ENCODE measurements at regions not wholly inside any gene's neighbourhood (a gene's known extent, or its start where the extent isn't known, plus 50 kb on each side); places are given as distances from the start of the nearest gene placed in this dataset.

- Histone ChIP-seq H3K4me1 (ENCODE audit: control insufficient read depth, insufficient read depth, low read length, unreplicated experiment) (no peaks in the 10 kb centered on the region), H3K4me3 (ENCODE audit: low read depth, low read length) (no peak overlapping the region), H3K27me3 (ENCODE audit: insufficient read depth, low read length) (no peaks in the 10 kb centered on the region), H3K79me2 (ENCODE audit: control insufficient read depth, insufficient read depth, low read length, unreplicated experiment) (no peaks in the 10 kb centered on the region), H3K27ac (ENCODE audit: low read depth, low read length) (no peak overlapping the region), H2AFZ (ENCODE audit: low read length, unreplicated experiment) (no peak overlapping the region), H3K36me3 (ENCODE audit: insufficient read depth, low read length) (no peaks in the 10 kb centered on the region)
Observed at GRCh38 chr2:108092886-108093285, 106.6 kb downstream of the SLC5A7 start.

GRCh38 chr2:108101481-108101880 is 115.2 kb downstream of the SLC5A7 start:
- Histone ChIP-seq H3K36me3 (ENCODE audit: insufficient read depth, low read length) (no peaks in the 10 kb centered on the region), H3K4me1 (ENCODE audit: control insufficient read depth, insufficient read depth, low read length, unreplicated experiment) (no peaks in the 10 kb centered on the region), H3K27ac (ENCODE audit: low read depth, low read length) (no peak overlapping the region), H3K4me3 (ENCODE audit: low read depth, low read length) (no peak overlapping the region), H3K27me3 (ENCODE audit: insufficient read depth, low read length) (peaks cover 4% of the 10 kb centered on the region; the same call in 1 of the 2 replicates), H2AFZ (ENCODE audit: low read length, unreplicated experiment) (no peak overlapping the region), H3K79me2 (ENCODE audit: control insufficient read depth, insufficient read depth, low read length, unreplicated experiment) (no peaks in the 10 kb centered on the region)

GRCh38 chr2:108106731-108107130 is 120.4 kb downstream of the SLC5A7 start:
- Histone ChIP-seq H2AFZ (ENCODE audit: low read length, unreplicated experiment) (no peak overlapping the region), H3K4me3 (ENCODE audit: low read depth, low read length) (no peak overlapping the region), H3K79me2 (ENCODE audit: control insufficient read depth, insufficient read depth, low read length, unreplicated experiment) (no peaks in the 10 kb centered on the region), H3K36me3 (ENCODE audit: insufficient read depth, low read length) (no peaks in the 10 kb centered on the region), H3K27me3 (ENCODE audit: insufficient read depth, low read length) (no peaks in the 10 kb centered on the region), H3K4me1 (ENCODE audit: control insufficient read depth, insufficient read depth, low read length, unreplicated experiment) (no peaks in the 10 kb centered on the region), H3K27ac (ENCODE audit: low read depth, low read length) (no peak overlapping the region)

- H3K27me3 ChIP-seq (ENCODE audit: insufficient read depth, low read length), result no peaks in the 10 kb centered on the region
- no peaks in the 10 kb centered on the region for H3K4me1 ChIP-seq (ENCODE audit: control insufficient read depth, insufficient read depth, low read length, unreplicated experiment)
- H3K27ac ChIP-seq (ENCODE audit: low read depth, low read length), result no peak overlapping the region
- no peak overlapping the region for H2AFZ ChIP-seq (ENCODE audit: low read length, unreplicated experiment)
- H3K79me2 ChIP-seq (ENCODE audit: control insufficient read depth, insufficient read depth, low read length, unreplicated experiment), result no peaks in the 10 kb centered on the region
- no peaks in the 10 kb centered on the region for H3K36me3 ChIP-seq (ENCODE audit: insufficient read depth, low read length)
- no peak overlapping the region for H3K4me3 ChIP-seq (ENCODE audit: low read depth, low read length)
Observed at GRCh38 chr2:108111936-108112335, 125.6 kb downstream of the SLC5A7 start.

GRCh38 chr2:108115868-108116267 is 123.9 kb upstream of the SULT1C3 start:
- Histone ChIP-seq H3K36me3 (ENCODE audit: insufficient read depth, low read length) (no peaks in the 10 kb centered on the region), H3K4me1 (ENCODE audit: control insufficient read depth, insufficient read depth, low read length, unreplicated experiment) (no peaks in the 10 kb centered on the region), H3K27me3 (ENCODE audit: insufficient read depth, low read length) (peaks cover 3% of the 10 kb centered on the region; the same call in 1 of the 2 replicates), H3K27ac (ENCODE audit: low read depth, low read length) (no peak overlapping the region), H3K79me2 (ENCODE audit: control insufficient read depth, insufficient read depth, low read length, unreplicated experiment) (no peaks in the 10 kb centered on the region), H2AFZ (ENCODE audit: low read length, unreplicated experiment) (no peak overlapping the region), H3K4me3 (ENCODE audit: low read depth, low read length) (no peak overlapping the region)

GRCh38 chr2:108118996-108119395 is 120.8 kb upstream of the SULT1C3 start:
- Histone ChIP-seq H3K79me2 (ENCODE audit: control insufficient read depth, insufficient read depth, low read length, unreplicated experiment) (no peaks in the 10 kb centered on the region), H3K27me3 (ENCODE audit: insufficient read depth, low read length) (peaks cover 3% of the 10 kb centered on the region; the same call in 1 of the 2 replicates), H3K27ac (ENCODE audit: low read depth, low read length) (no peak overlapping the region), H3K4me3 (ENCODE audit: low read depth, low read length) (no peak overlapping the region), H3K4me1 (ENCODE audit: control insufficient read depth, insufficient read depth, low read length, unreplicated experiment) (no peaks in the 10 kb centered on the region), H2AFZ (ENCODE audit: low read length, unreplicated experiment) (no peak overlapping the region), H3K36me3 (ENCODE audit: insufficient read depth, low read length) (no peaks in the 10 kb centered on the region)

GRCh38 chr2:108119492-108119891 is 120.3 kb upstream of the SULT1C3 start:
- Histone ChIP-seq H3K4me1 (ENCODE audit: control insufficient read depth, insufficient read depth, low read length, unreplicated experiment) (no peaks in the 10 kb centered on the region), H3K27me3 (ENCODE audit: insufficient read depth, low read length) (peaks cover 3% of the 10 kb centered on the region; the same call in 1 of the 2 replicates), H2AFZ (ENCODE audit: low read length, unreplicated experiment) (no peak overlapping the region), H3K4me3 (ENCODE audit: low read depth, low read length) (no peak overlapping the region), H3K79me2 (ENCODE audit: control insufficient read depth, insufficient read depth, low read length, unreplicated experiment) (no peaks in the 10 kb centered on the region), H3K36me3 (ENCODE audit: insufficient read depth, low read length) (no peaks in the 10 kb centered on the region), H3K27ac (ENCODE audit: low read depth, low read length) (no peak overlapping the region)

- H2AFZ ChIP-seq (ENCODE audit: low read length, unreplicated experiment), result no peak overlapping the region
- no peaks in the 10 kb centered on the region for H3K79me2 ChIP-seq (ENCODE audit: control insufficient read depth, insufficient read depth, low read length, unreplicated experiment)
- no peaks in the 10 kb centered on the region for H3K36me3 ChIP-seq (ENCODE audit: insufficient read depth, low read length)
- no peak overlapping the region for H3K4me3 ChIP-seq (ENCODE audit: low read depth, low read length)
- no peaks in the 10 kb centered on the region for H3K27me3 ChIP-seq (ENCODE audit: insufficient read depth, low read length)
- H3K4me1 ChIP-seq (ENCODE audit: control insufficient read depth, insufficient read depth, low read length, unreplicated experiment), result no peaks in the 10 kb centered on the region
- H3K27ac ChIP-seq (ENCODE audit: low read depth, low read length), result no peak overlapping the region
Observed at GRCh38 chr2:108124736-108125495, 114.9 kb upstream of the SULT1C3 start.

- no peak overlapping the region for H2AFZ ChIP-seq (ENCODE audit: low read length, unreplicated experiment)
- no peaks in the 10 kb centered on the region for H3K27me3 ChIP-seq (ENCODE audit: insufficient read depth, low read length)
- H3K4me1 ChIP-seq (ENCODE audit: control insufficient read depth, insufficient read depth, low read length, unreplicated experiment), result no peaks in the 10 kb centered on the region
- no peak overlapping the region for H3K27ac ChIP-seq (ENCODE audit: low read depth, low read length)
- no peaks in the 10 kb centered on the region for H3K79me2 ChIP-seq (ENCODE audit: control insufficient read depth, insufficient read depth, low read length, unreplicated experiment)
- H3K36me3 ChIP-seq (ENCODE audit: insufficient read depth, low read length), result no peaks in the 10 kb centered on the region
- H3K4me3 ChIP-seq (ENCODE audit: low read depth, low read length), result no peak overlapping the region
Observed at GRCh38 chr2:108125581-108125980, 114.2 kb upstream of the SULT1C3 start.

GRCh38 chr2:108128249-108128648 is 111.5 kb upstream of the SULT1C3 start:
- H3K27me3 ChIP-seq (ENCODE audit: insufficient read depth, low read length), result no peaks in the 10 kb centered on the region
- no peaks in the 10 kb centered on the region for H3K4me1 ChIP-seq (ENCODE audit: control insufficient read depth, insufficient read depth, low read length, unreplicated experiment)
- no peaks in the 10 kb centered on the region for H3K79me2 ChIP-seq (ENCODE audit: control insufficient read depth, insufficient read depth, low read length, unreplicated experiment)
- H3K27ac ChIP-seq (ENCODE audit: low read depth, low read length), result no peak overlapping the region
- H3K36me3 ChIP-seq (ENCODE audit: insufficient read depth, low read length), result no peaks in the 10 kb centered on the region
- no peak overlapping the region for H2AFZ ChIP-seq (ENCODE audit: low read length, unreplicated experiment)
- no peak overlapping the region for H3K4me3 ChIP-seq (ENCODE audit: low read depth, low read length)

GRCh38 chr2:108129636-108130035 is 110.1 kb upstream of the SULT1C3 start:
- Histone ChIP-seq H3K27me3 (ENCODE audit: insufficient read depth, low read length) (no peaks in the 10 kb centered on the region), H3K27ac (ENCODE audit: low read depth, low read length) (no peak overlapping the region), H3K4me3 (ENCODE audit: low read depth, low read length) (no peak overlapping the region), H3K79me2 (ENCODE audit: control insufficient read depth, insufficient read depth, low read length, unreplicated experiment) (no peaks in the 10 kb centered on the region), H2AFZ (ENCODE audit: low read length, unreplicated experiment) (no peak overlapping the region), H3K36me3 (ENCODE audit: insufficient read depth, low read length) (no peaks in the 10 kb centered on the region), H3K4me1 (ENCODE audit: control insufficient read depth, insufficient read depth, low read length, unreplicated experiment) (no peaks in the 10 kb centered on the region)
